ENCODE measurements at regions not wholly inside any gene's neighbourhood (a gene's known extent, or its start where the extent isn't known, plus 50 kb on each side); places are given as distances from the start of the nearest gene placed in this dataset.

DNA sequence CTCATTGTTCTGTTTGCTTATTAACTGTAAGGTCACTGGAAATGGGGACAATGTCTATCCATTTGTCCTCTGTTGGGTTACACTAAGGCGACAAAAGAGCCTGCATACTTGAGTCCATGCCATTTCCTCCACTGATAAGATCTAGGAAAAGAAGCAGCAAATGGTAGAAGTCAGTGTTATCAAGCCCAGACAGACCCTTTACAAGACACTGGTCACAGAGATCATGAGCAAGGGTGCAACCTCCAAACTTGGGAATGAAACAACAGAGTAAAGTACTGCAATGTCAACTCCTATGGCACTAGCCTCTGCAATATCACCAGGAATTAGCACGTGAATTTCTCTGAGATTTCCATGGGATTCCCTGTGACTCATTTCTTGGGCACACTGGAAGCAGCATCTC is 126.9 kb downstream of the ID4 start:
- Histone ChIP-seq H3K36me3 (no peaks in the 10 kb centered on the region), H3K4me3 (no peak overlapping the region), H3K27ac (no peak overlapping the region), H3K9me3 (no peaks in the 10 kb centered on the region), H3K4me1 (no peaks in the 10 kb centered on the region), H3K27me3 (no peaks in the 10 kb centered on the region)
- TF ChIP-seq, protein P1, sequence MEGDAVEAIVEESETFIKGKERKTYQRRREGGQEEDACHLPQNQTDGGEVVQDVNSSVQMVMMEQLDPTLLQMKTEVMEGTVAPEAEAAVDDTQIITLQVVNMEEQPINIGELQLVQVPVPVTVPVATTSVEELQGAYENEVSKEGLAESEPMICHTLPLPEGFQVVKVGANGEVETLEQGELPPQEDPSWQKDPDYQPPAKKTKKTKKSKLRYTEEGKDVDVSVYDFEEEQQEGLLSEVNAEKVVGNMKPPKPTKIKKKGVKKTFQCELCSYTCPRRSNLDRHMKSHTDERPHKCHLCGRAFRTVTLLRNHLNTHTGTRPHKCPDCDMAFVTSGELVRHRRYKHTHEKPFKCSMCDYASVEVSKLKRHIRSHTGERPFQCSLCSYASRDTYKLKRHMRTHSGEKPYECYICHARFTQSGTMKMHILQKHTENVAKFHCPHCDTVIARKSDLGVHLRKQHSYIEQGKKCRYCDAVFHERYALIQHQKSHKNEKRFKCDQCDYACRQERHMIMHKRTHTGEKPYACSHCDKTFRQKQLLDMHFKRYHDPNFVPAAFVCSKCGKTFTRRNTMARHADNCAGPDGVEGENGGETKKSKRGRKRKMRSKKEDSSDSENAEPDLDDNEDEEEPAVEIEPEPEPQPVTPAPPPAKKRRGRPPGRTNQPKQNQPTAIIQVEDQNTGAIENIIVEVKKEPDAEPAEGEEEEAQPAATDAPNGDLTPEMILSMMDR (IDR thresholded peaks at IDR 0.05): no peak
- no peak for TF ChIP-seq POLR2A (IDR thresholded peaks at IDR 0.05)
- TF ChIP-seq POLR2AphosphoS5 (IDR thresholded peaks at IDR 0.05): no peak
- intact Hi-C loops (cut with DNase I; ENCODE audit: low total_unique reads): no loop called here
- DNase-seq (ENCODE audit: low spot score in 2 of 2): no peak

DNA sequence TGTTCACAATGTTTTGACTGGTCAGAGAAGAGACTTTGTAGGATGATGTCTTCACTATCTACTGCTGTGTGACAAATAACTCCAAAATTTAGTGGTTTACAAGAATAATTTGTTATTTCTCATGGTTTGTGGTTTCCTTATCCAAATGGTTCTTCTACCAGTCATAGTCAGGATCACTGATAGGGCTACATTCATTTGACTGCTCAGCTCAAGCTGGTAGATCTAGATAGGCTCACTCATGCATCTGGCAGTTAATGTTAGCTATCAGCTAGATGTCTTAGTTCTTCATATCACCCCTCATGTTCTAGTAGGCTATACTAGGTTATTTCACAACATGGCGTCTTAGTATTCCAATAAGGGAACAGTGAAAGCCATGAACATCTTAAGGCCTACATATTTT is 131.0 kb downstream of the ID4 start:
- H3K4me1 ChIP-seq: no peaks in the 10 kb centered on the region
- no peak overlapping the region for H3K27ac ChIP-seq
- TF ChIP-seq POLR2A (IDR thresholded peaks at IDR 0.05): no peak
- TF ChIP-seq, protein P1 (IDR thresholded peaks at IDR 0.05): no peak
- intact Hi-C loops (cut with DNase I; ENCODE audit: low total_unique reads): no loop called here
- no peaks in the 10 kb centered on the region for H3K9me3 ChIP-seq
- no peak for DNase-seq (ENCODE audit: low spot score in 2 of 2)
- no peaks in the 10 kb centered on the region for H3K36me3 ChIP-seq
- H3K27me3 ChIP-seq: no peaks in the 10 kb centered on the region
- H3K4me3 ChIP-seq: no peak overlapping the region

- no peaks in the 10 kb centered on the region for H3K4me1 ChIP-seq
- H3K4me3 ChIP-seq: no peak overlapping the region
- H3K27me3 ChIP-seq: no peaks in the 10 kb centered on the region
- intact Hi-C loops (cut with DNase I; ENCODE audit: low total_unique reads): no loop called here
- TF ChIP-seq POLR2AphosphoS5 (IDR thresholded peaks at IDR 0.05): no peak
- TF ChIP-seq, protein P1 (IDR thresholded peaks at IDR 0.05): no peak
- no peak for TF ChIP-seq POLR2A (IDR thresholded peaks at IDR 0.05)
- no peak overlapping the region for H3K27ac ChIP-seq
- no peaks in the 10 kb centered on the region for H3K36me3 ChIP-seq
- H3K9me3 ChIP-seq: no peaks in the 10 kb centered on the region
- no peak for DNase-seq (ENCODE audit: low spot score in 2 of 2)
Measured at GRCh38 chr6:19972221-19972620, 135.1 kb downstream of the ID4 start.

- TF ChIP-seq, protein P1 (IDR thresholded peaks at IDR 0.05): no peak
- TF ChIP-seq POLR2A (IDR thresholded peaks at IDR 0.05) (no peak), POLR2AphosphoS5 (IDR thresholded peaks at IDR 0.05) (no peak)
- H3K27ac ChIP-seq: no peak overlapping the region
- DNase-seq (ENCODE audit: low spot score in 2 of 2): no peak
- H3K36me3 ChIP-seq: no peaks in the 10 kb centered on the region
- no peaks in the 10 kb centered on the region for H3K9me3 ChIP-seq
- H3K4me3 ChIP-seq: no peak overlapping the region
- H3K27me3 ChIP-seq: no peaks in the 10 kb centered on the region
- intact Hi-C loops (cut with DNase I; ENCODE audit: low total_unique reads): no loop called here
- H3K4me1 ChIP-seq: no peaks in the 10 kb centered on the region
Measured at GRCh38 chr6:19976411-19977129, 139.4 kb downstream of the ID4 start.

GRCh38 chr6:19979059-19979458 is 141.9 kb downstream of the ID4 start:
- no peaks in the 10 kb centered on the region for H3K4me1 ChIP-seq
- H3K36me3 ChIP-seq: no peaks in the 10 kb centered on the region
- no peaks in the 10 kb centered on the region for H3K9me3 ChIP-seq
- TF ChIP-seq POLR2AphosphoS5 (IDR thresholded peaks at IDR 0.05) (no peak), POLR2A (IDR thresholded peaks at IDR 0.05) (no peak)
- TF ChIP-seq, protein P1 (IDR thresholded peaks at IDR 0.05): no peak
- H3K27me3 ChIP-seq: no peaks in the 10 kb centered on the region
- H3K4me3 ChIP-seq: no peak overlapping the region
- no peak overlapping the region for H3K27ac ChIP-seq
- intact Hi-C loops (cut with DNase I; ENCODE audit: low total_unique reads): no loop called here
- DNase-seq (ENCODE audit: low spot score in 2 of 2): no peak
